ENCODE measurements at regions not wholly inside any gene's neighbourhood (a gene's known extent, or its start where the extent isn't known, plus 50 kb on each side); places are given as distances from the start of the nearest gene placed in this dataset.

- TF ChIP-seq POLR2AphosphoS5 (IDR thresholded peaks at IDR 0.05) (no peak), EP300 (IDR thresholded peaks at IDR 0.05) (no peak), POLR2A (IDR thresholded peaks at IDR 0.05) (no peak)
- TF ChIP-seq, protein P1, sequence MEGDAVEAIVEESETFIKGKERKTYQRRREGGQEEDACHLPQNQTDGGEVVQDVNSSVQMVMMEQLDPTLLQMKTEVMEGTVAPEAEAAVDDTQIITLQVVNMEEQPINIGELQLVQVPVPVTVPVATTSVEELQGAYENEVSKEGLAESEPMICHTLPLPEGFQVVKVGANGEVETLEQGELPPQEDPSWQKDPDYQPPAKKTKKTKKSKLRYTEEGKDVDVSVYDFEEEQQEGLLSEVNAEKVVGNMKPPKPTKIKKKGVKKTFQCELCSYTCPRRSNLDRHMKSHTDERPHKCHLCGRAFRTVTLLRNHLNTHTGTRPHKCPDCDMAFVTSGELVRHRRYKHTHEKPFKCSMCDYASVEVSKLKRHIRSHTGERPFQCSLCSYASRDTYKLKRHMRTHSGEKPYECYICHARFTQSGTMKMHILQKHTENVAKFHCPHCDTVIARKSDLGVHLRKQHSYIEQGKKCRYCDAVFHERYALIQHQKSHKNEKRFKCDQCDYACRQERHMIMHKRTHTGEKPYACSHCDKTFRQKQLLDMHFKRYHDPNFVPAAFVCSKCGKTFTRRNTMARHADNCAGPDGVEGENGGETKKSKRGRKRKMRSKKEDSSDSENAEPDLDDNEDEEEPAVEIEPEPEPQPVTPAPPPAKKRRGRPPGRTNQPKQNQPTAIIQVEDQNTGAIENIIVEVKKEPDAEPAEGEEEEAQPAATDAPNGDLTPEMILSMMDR (IDR thresholded peaks at IDR 0.05), result no peak
Observed at GRCh38 chr3:157982359-157982758, 123.9 kb downstream of the SHOX2 start.

All from sigmoid colon (tissue), 4 donors.